GM10266 (cell line): ENCODE measurements at regions not wholly inside any gene's neighbourhood (a gene's known extent, or its start where the extent isn't known, plus 50 kb on each side); places are given as distances from the start of the nearest gene placed in this dataset.

Source experiments
- DNase-seq: peaks from one replicate; pipeline ENCODE4 v3.0.0; 2012; ENCODE audit errors: extremely low spot score
- TF ChIP-seq, protein P1 (sequence below): IDR thresholded peaks from 2 replicates; pipeline ENCODE4 v1.5.1; 2012; ENCODE audit warnings: mild to moderate bottlenecking, low read depth; ENCODE audit not compliant: control insufficient read depth, insufficient read depth; ENCODE audit errors: missing control alignments

DNA sequence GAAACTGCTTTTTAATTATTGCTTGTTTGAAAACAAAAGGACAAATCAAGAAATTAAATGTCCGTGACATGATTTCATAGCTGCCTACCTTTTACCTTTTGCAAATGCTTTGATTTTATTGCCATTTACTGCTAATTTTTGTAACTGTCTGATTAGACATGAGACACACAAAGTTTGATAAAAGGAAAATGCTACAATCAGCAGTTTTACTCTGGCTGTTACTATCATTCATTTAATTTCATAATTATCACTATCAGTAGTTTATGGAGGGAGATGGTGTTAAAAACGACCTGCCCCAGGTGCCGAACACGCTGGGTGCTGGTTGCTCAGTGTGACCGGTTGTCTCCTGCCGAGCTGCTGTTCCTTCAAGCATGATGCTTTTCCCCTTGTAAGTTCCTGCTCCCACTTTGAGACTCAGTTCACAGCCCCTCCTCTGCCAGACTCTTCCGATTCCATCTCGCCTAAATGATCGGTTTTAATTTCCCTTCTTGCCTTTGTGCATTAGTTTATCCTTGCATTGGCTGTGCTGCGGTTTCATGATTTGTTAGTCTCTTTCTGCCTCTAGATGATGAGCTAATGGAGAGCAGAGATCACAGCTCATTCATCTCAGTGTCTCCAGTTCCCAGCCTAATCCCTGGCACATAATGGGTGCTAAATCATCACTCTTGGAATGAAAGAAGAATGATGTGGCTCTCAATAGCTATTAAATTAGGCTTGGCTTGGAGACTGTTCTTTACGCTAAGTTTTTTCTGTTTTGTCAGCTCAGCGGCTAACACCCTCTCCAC is 110.6 kb downstream of the PFKFB3 start:
- no peak for DNase-seq

DNA sequence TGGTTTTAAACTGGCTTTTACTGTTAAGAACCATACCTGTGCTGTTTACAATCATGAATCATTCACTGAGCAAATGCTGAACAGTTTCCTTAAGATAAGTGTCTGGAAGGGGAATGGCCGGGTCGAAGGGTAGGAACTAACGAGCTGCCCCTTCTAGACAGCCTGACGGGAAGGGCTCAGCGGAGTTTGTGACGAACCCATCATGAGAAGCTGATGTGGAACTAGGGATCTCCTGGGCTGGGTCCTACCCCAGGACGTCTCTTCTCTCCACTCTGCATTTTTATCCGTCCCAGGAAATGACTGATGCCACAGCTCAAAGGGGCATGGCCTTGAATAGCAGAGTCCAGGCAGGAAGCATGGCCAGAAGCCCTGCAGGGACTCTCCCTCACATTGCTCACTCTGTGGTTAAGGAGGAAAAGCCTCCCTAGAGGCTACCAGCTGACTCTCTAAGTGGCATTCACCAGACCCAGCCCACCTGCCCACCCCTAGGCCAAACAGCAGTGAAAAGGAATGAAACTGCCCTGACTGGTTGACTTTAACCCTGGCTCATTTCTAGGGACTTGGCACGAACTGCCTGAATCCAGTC is 112.0 kb downstream of the PFKFB3 start:
- DNase-seq = no peak
- TF ChIP-seq, protein P1, sequence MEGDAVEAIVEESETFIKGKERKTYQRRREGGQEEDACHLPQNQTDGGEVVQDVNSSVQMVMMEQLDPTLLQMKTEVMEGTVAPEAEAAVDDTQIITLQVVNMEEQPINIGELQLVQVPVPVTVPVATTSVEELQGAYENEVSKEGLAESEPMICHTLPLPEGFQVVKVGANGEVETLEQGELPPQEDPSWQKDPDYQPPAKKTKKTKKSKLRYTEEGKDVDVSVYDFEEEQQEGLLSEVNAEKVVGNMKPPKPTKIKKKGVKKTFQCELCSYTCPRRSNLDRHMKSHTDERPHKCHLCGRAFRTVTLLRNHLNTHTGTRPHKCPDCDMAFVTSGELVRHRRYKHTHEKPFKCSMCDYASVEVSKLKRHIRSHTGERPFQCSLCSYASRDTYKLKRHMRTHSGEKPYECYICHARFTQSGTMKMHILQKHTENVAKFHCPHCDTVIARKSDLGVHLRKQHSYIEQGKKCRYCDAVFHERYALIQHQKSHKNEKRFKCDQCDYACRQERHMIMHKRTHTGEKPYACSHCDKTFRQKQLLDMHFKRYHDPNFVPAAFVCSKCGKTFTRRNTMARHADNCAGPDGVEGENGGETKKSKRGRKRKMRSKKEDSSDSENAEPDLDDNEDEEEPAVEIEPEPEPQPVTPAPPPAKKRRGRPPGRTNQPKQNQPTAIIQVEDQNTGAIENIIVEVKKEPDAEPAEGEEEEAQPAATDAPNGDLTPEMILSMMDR = no peak

More for the DNA sequence above, 110.6 kb downstream of the PFKFB3 start:
- TF ChIP-seq, protein P1 = no peak

DNA sequence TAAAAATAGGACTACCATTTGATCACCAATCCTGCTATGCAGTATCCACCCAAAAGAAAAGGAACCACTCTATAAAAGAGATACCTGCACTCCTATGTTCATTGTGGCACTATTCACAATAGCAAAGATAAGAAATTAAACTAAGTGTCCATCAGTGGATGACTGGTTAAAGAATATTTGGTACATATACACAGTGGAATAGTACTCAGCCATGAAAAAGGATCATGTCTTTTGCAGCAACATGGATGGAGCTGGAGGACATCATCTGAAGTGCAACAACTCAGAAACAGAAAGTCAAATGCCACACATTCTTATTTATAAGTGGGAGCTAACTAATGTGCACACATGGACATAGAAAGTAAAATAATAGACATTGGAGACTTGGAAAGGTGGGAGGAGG is 116.4 kb downstream of the PFKFB3 start:
- DNase-seq = no peak
- TF ChIP-seq, protein P1 = no peak

DNA sequence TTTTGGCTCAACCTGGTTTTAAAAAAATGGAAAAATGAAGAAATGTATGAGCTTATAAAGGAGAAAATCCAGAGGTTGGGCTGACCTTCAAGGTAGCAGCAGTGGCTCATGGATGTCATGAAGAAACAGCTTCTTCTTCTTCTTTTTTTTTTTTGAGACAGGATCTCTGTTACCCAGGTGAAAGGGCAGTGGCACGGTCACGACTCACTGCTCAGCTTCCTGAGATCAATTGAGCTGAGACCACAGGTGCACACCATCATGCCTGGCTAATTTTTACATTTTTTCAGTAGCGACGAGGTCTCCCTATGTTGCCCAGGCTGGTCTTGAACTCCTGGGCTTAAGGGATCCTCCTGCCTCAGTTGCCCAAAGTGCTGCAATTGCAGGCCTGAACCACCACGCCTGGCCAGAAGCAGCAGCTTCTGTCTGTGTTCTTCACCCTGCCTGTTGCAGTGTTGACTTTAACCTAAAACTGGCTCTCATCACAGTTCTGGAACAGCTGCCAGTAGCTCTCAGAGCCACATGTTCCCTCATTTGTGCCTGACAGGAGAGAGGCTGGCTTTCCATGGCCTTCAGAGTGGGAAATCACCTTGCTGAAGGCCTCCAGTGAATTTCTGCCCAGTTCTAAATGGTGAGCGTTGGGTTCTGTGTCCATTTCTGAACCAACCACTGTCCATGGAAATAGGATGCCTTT is 117.7 kb downstream of the PFKFB3 start:
- TF ChIP-seq, protein P1 = no peak
- DNase-seq = no peak

DNA sequence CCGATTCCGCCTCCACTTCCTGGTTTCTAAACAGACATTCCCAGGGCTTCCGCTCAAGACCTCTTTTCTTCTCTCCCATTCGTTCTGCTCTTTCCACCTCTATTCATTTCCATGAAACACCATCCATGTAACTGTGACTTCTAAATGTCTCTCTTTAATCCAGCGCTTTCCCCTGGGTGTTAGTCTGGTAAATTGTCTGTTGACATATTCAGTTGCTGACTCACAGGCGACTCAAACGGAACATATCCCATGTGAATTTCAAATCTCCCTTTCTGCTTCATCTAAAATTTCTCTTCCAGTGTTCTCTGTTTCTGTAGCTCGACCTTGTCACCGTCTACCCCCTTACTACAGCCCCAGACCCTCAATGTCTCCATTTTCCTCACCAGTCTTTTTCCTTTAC is 119.1 kb downstream of the PFKFB3 start:
- DNase-seq = no peak
- TF ChIP-seq, protein P1 = no peak

DNA sequence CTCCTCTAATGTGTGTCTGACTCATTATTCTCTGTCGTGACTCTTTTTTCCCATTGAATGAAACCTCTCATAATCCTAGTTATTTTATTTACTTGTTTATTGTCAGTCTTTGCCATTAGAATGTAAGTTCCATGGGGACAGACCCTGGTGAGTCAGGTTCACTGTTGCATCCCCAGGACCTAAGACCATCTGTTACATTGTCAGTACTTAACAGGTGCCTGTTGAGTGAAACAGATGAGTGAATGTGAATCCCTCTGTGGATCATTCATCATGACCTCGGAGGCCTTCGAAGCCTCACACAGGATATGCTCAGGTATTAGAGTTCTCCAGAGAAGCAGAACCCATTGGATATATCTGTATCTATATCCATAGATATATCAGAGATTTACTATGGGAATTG is 120.1 kb downstream of the PFKFB3 start:
- DNase-seq = no peak
- TF ChIP-seq, protein P1 = no peak
